ENCODE measurements at regions not wholly inside any gene's neighbourhood (a gene's known extent, or its start where the extent isn't known, plus 50 kb on each side); places are given as distances from the start of the nearest gene placed in this dataset.

- H3K23me2 ChIP-seq (ENCODE audit: low read depth, low read length), result no peaks in the 10 kb centered on the region
- no peak overlapping the region for H2AFZ ChIP-seq (ENCODE audit: low read length)
- ChIA-PET CTCF (ENCODE audit: partially characterized antibody) (interaction anchor here (0.7 kb wide), 1 partner anchor 158 kb away, joined by 3 read pairs; no protein-coding TSS in a partner anchor), POLR2A (ENCODE audit: partially characterized antibody) (no interaction called here)
- no peaks in the 10 kb centered on the region for H3K79me1 ChIP-seq (ENCODE audit: low read depth, low read length)
- no peak overlapping the region for H2AK5ac ChIP-seq (ENCODE audit: low read depth, low read length)
- no peak overlapping the region for H3K4me3 ChIP-seq (ENCODE audit: extremely low read depth in 1 of 4, insufficient read depth in 2 of 4, low read depth in 3 of 4, low read length in 4 of 4)
- no peaks in the 10 kb centered on the region for H3K9me3 ChIP-seq (ENCODE audit: insufficient read depth in 2 of 2, low read depth in 1 of 2, low read length in 1 of 2)
- H2BK120ac ChIP-seq (replicated peaks; ENCODE audit: low read depth, low read length), result no peak overlapping the region
- H3K23ac ChIP-seq (ENCODE audit: insufficient read length), result no peak overlapping the region
- no peak overlapping the region for H4K8ac ChIP-seq (ENCODE audit: extremely low read depth, insufficient read depth, low read length)
- 0% methylated on average over 1 of the region's 1 CpG; no CpG with 5 or more reads in 1 of the 2 experiments for WGBS, 2 experiments (ENCODE audit: extremely low coverage in 1 of 2, insufficient coverage in 1 of 2, insufficient read length in 1 of 2, insufficient replicate concordance in 2 of 2, low coverage in 1 of 2, low lambda C conversion rate in 2 of 2, missing lambda C conversion rate in 1 of 2)
- FAIRE-seq, result no peak
- H3K9ac ChIP-seq (replicated peaks in 1 of 4; ENCODE audit: extremely low read depth in 1 of 4, low read depth in 3 of 4, low read length in 3 of 4), result no peak overlapping the region
- no peak overlapping the region for H2BK15ac ChIP-seq (ENCODE audit: low read length)
- DNase-seq (ENCODE audit: low read depth in 1 of 2, low spot score in 2 of 2), result no peak
- no peak overlapping the region for H2BK20ac ChIP-seq (ENCODE audit: low read length)
- no peak overlapping the region for H2BK12ac ChIP-seq (ENCODE audit: low read depth, low read length)
- H3K56ac ChIP-seq (replicated peaks; ENCODE audit: insufficient read length, low read depth, low read length), result no peak overlapping the region
- no peak overlapping the region for H3K27ac ChIP-seq (ENCODE audit: low read depth, low read length)
- H3K18ac ChIP-seq (ENCODE audit: extremely low read depth, low read length), result no peak overlapping the region
- H3K79me2 ChIP-seq (ENCODE audit: control insufficient read depth in 1 of 2, insufficient read depth in 2 of 2, low read length in 2 of 2), result no peaks in the 10 kb centered on the region
- no peak overlapping the region for H3K4me2 ChIP-seq (ENCODE audit: insufficient read depth in 1 of 2, low read depth in 2 of 2, low read length in 2 of 2)
- no peak overlapping the region for H4K91ac ChIP-seq (replicated peaks; ENCODE audit: insufficient read length, low read length)
- H3K36me3 ChIP-seq (ENCODE audit: control insufficient read depth in 2 of 4, insufficient read depth in 4 of 4, low read length in 3 of 4), result no peaks in the 10 kb centered on the region
- H3K27me3 ChIP-seq (replicated peaks in 1 of 4; ENCODE audit: control insufficient read depth in 3 of 4, extremely low read depth in 1 of 4, insufficient read depth in 3 of 4, low read length in 3 of 4), result no peaks in the 10 kb centered on the region
- H4K20me1 ChIP-seq (replicated peaks in 1 of 2; ENCODE audit: control insufficient read depth in 1 of 2, insufficient read depth in 2 of 2, low read length in 2 of 2), result no peaks in the 10 kb centered on the region
- H2BK5ac ChIP-seq (ENCODE audit: low read depth, low read length), result no peak overlapping the region
- no peak overlapping the region for H3K4ac ChIP-seq (replicated peaks; ENCODE audit: insufficient read length, low read depth, low read length)
- H3K4me1 ChIP-seq (replicated peaks in 1 of 4; ENCODE audit: control insufficient read depth in 3 of 4, insufficient read depth in 4 of 4, low read length in 3 of 4), result no peaks in the 10 kb centered on the region
- H3K14ac ChIP-seq (ENCODE audit: insufficient read length), result no peak overlapping the region
- no peak overlapping the region for H4K5ac ChIP-seq (ENCODE audit: insufficient read length, low read depth, low read length)
- TF ChIP-seq POU5F1 (IDR thresholded peaks at IDR 0.05; ENCODE audit: low read depth, low read length), result no peak
- no peak for TF ChIP-seq EZH2 (IDR thresholded peaks at IDR 0.05; ENCODE audit: low read depth, low read length, severe bottlenecking)
- no peak for TF ChIP-seq BACH1 (IDR thresholded peaks at IDR 0.05; ENCODE audit: low read length)
- no peak for TF ChIP-seq HDAC6 (IDR thresholded peaks at IDR 0.05; ENCODE audit: low read depth, low read length)
- TF ChIP-seq ASH2L (IDR thresholded peaks at IDR 0.05; ENCODE audit: low read length), result no peak
- no peak for TF ChIP-seq RNF2 (IDR thresholded peaks at IDR 0.05; ENCODE audit: borderline replicate concordance, low read depth, low read length, missing control alignments, poor library complexity, severe bottlenecking)
- no peak for TF ChIP-seq KDM1A (IDR thresholded peaks at IDR 0.05; ENCODE audit: borderline replicate concordance, low read length)
- TF ChIP-seq SUZ12 (IDR thresholded peaks at IDR 0.05; ENCODE audit: low read length), result no peak
- TF ChIP-seq, protein P1, sequence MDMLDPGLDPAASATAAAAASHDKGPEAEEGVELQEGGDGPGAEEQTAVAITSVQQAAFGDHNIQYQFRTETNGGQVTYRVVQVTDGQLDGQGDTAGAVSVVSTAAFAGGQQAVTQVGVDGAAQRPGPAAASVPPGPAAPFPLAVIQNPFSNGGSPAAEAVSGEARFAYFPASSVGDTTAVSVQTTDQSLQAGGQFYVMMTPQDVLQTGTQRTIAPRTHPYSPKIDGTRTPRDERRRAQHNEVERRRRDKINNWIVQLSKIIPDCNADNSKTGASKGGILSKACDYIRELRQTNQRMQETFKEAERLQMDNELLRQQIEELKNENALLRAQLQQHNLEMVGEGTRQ (IDR thresholded peaks at IDR 0.05; ENCODE audit: low read length), result no peak
- no peak for TF ChIP-seq CTBP2 (IDR thresholded peaks at IDR 0.05; ENCODE audit: borderline replicate concordance, insufficient read depth, insufficient read length, low read length)
- TF ChIP-seq SIX5 (IDR thresholded peaks at IDR 0.05; ENCODE audit: low read depth, low read length), result no peak
- TF ChIP-seq CBX5 (IDR thresholded peaks at IDR 0.05; ENCODE audit: low read depth, low read length), result no peak
- TF ChIP-seq CREB1 (IDR thresholded peaks at IDR 0.05), result no peak
- TF ChIP-seq NANOG (IDR thresholded peaks at IDR 0.05; ENCODE audit: insufficient read depth, low read depth, low read length, poor library complexity, severe bottlenecking), result no peak
These were observed 263.1 kb downstream of the GUCY2F start for GRCh38 chrX:109218761-109219160.
